HCT116 (cell line): ENCODE measurements at regions not wholly inside any gene's neighbourhood (a gene's known extent, or its start where the extent isn't known, plus 50 kb on each side); places are given as distances from the start of the nearest gene placed in this dataset.

Experiments used
- ATAC-seq: fragments of 200-7000 bp; cut with Tn5 transposase; 2 replicates; pipeline ENCODE4 v1.9.1; 2020; ENCODE audit warnings: mild to moderate bottlenecking, moderate library complexity
- BruUV-seq: library from RNA; stranded (reverse); fragments of 400-500 nt; replicated peaks from 2 replicates; lab custom pipeline; 2021; lab: Mats Ljungman, UMichigan
- CTCF ChIA-PET: fragments of 300-600 bp; sonication (Branson Sonifier 250); formaldehyde crosslinking; loops from one replicate; lab custom pipeline; 2021; ENCODE audit warnings: antibody characterized with exemption; lab: Charles Lee
- POLR2A ChIA-PET: fragments of 300-600, 350-600 bp; sonication (Branson Sonifier 250); formaldehyde crosslinking; loops from one replicate; lab custom pipeline; 2021; ENCODE audit warnings: antibody characterized with exemption; lab: Charles Lee
- RAD21 ChIA-PET, 2 experiments: fragments of 300-600 bp; sonication (Branson Sonifier 250); formaldehyde crosslinking; loops; one replicate each; lab custom pipeline; 2023; ENCODE audit warnings: low total read pairs in 2 of 2; ENCODE audit not compliant: uncharacterized antibody in 2 of 2, unreplicated experiment in 2 of 2, low non-redundant PET in 1 of 2; lab: Charles Lee
- DNase-seq: peaks from one replicate; pipeline ENCODE4 v3.0.0-alpha.2; 2010; ENCODE audit warnings: low read depth, low spot score
- H2AFZ ChIP-seq: fragments of 200-600 bp; shearing (Covaris generic), sonication (generic); 2 replicates; pipeline ENCODE4 v1.6.1; 2017; ENCODE audit warnings: low read depth, mixed run types, mixed read lengths, antibody characterized with exemption, low read length; ENCODE audit not compliant: poor library complexity, severe bottlenecking
- H3K27ac ChIP-seq: 2 replicates; pipeline ENCODE4 v1.5.1; 2012; ENCODE audit warnings: low read depth, low read length
- H3K27me3 ChIP-seq: fragments of 200-600 bp; sonication (generic); 2 replicates; pipeline ENCODE4 v1.6.1; 2016; ENCODE audit warnings: mixed run types, low read length, mixed read lengths; ENCODE audit not compliant: insufficient read depth
- H3K36me3 ChIP-seq, 2 experiments: fragments of 200-500 bp in 1 of 2; fragments of 200-600 bp in 1 of 2; sonication (Bioruptor generic) in 1 of 2; sonication (generic) in 1 of 2; 2 replicates each; pipeline versions ENCODE4 v1.5.1 to v1.6.1; 2014 to 2016; ENCODE audit warnings: low read length in 2 of 2, inconsistent platforms in 1 of 2, mixed read lengths in 1 of 2, mixed run types in 1 of 2; ENCODE audit not compliant: insufficient read depth in 2 of 2, control insufficient read depth in 1 of 2
- H3K4me1 ChIP-seq, 2 experiments: fragments of 200-600 bp in 1 of 2; sonication (generic) in 1 of 2; 2 replicates each; pipeline versions ENCODE4 v1.5.1 to v1.6.1; 2012 to 2017; ENCODE audit warnings: low read length in 2 of 2, inconsistent platforms in 1 of 2, mild to moderate bottlenecking in 1 of 2, mixed read lengths in 1 of 2, mixed run types in 1 of 2, moderate library complexity in 1 of 2; ENCODE audit not compliant: insufficient read depth in 2 of 2, control insufficient read depth in 1 of 2
- H3K4me2 ChIP-seq: fragments of 200-600 bp; sonication (generic); 2 replicates; pipeline ENCODE4 v1.6.1; 2017; ENCODE audit warnings: mixed run types, low read length, mixed read lengths
- H3K4me3 ChIP-seq, 2 experiments: fragments of 200-600 bp in 1 of 2; sonication (generic) in 1 of 2; replicated peaks in 1 of 2; 2 replicates each; pipeline ENCODE4 v1.5.1; 2011 to 2016; ENCODE audit warnings: low read length in 2 of 2, control low read depth in 1 of 2, low read depth in 1 of 2, mild to moderate bottlenecking in 1 of 2, mixed read lengths in 1 of 2, mixed run types in 1 of 2
- H3K79me2 ChIP-seq: fragments of 200-600 bp; sonication (generic); 2 replicates; pipeline ENCODE4 v1.6.1; 2017; ENCODE audit warnings: mild to moderate bottlenecking, mixed run types, low read length, moderate library complexity, mixed read lengths; ENCODE audit not compliant: insufficient read depth
- H3K9ac ChIP-seq: fragments of 200-600 bp; sonication (generic); 2 replicates; pipeline ENCODE4 v1.6.1; 2016; ENCODE audit warnings: low read length, mixed read lengths
- H3K9me2 ChIP-seq: fragments of 200-600 bp; sonication (generic), shearing (Covaris generic); 2 replicates; pipeline ENCODE4 v1.6.1; 2017; ENCODE audit warnings: mixed run types, mild to moderate bottlenecking, moderate library complexity; ENCODE audit not compliant: insufficient read depth
- H3K9me3 ChIP-seq, 2 experiments: fragments of 200-500 bp in 1 of 2; fragments of 200-600 bp in 1 of 2; sonication (Bioruptor generic) in 1 of 2; sonication (generic) in 1 of 2; 2 replicates each; pipeline ENCODE4 v1.6.1; 2014 to 2017; ENCODE audit warnings: low read length in 2 of 2, mixed read lengths in 2 of 2, inconsistent platforms in 1 of 2, low read depth in 1 of 2, mild to moderate bottlenecking in 1 of 2, mixed run types in 1 of 2, moderate library complexity in 1 of 2; ENCODE audit not compliant: control insufficient read depth in 1 of 2, insufficient read depth in 1 of 2
- H4K20me1 ChIP-seq: fragments of 200-600 bp; sonication (generic), shearing (Covaris generic); 2 replicates; pipeline ENCODE4 v1.6.1; 2017; ENCODE audit warnings: mixed run types, mild to moderate bottlenecking, moderate library complexity; ENCODE audit not compliant: insufficient read depth
- CBX3 ChIP-seq: IDR thresholded peaks from 2 replicates; pipeline ENCODE4 v1.6.1; 2012; ENCODE audit warnings: low read depth
- CEBPB ChIP-seq: IDR thresholded peaks from 2 replicates; pipeline ENCODE4 v1.6.1; 2012; ENCODE audit warnings: low read depth
- EGR1 ChIP-seq: IDR thresholded peaks from 2 replicates; pipeline ENCODE4 v1.6.1; 2012; ENCODE audit warnings: low read depth
- FOSL1 ChIP-seq: IDR thresholded peaks from 2 replicates; pipeline ENCODE4 v1.6.1; 2012; ENCODE audit warnings: low read depth
- JUND ChIP-seq: IDR thresholded peaks from 2 replicates; pipeline ENCODE4 v1.6.1; 2012
- POLR2AphosphoS5 ChIP-seq: IDR thresholded peaks from 2 replicates; pipeline ENCODE4 v1.6.1; 2011; ENCODE audit warnings: mild to moderate bottlenecking, low read depth, low read length, moderate library complexity
- YY1 ChIP-seq: IDR thresholded peaks from 2 replicates; pipeline ENCODE4 v1.6.1; 2011; ENCODE audit warnings: low read length, low read depth, moderate library complexity, mild to moderate bottlenecking; ENCODE audit not compliant: insufficient replicate concordance; ENCODE audit errors: extremely low read depth
- ZFX ChIP-seq: fragments of 450-650 bp; IDR thresholded peaks from 2 replicates; pipeline ENCODE4 v1.6.1; 2017
- intact Hi-C: fragments of 100-400 bp; cut with micrococcal nuclease; formaldehyde crosslinking; loops from 2 replicates; pipeline ENCODE4 v1.10.0; 2022
- TF ChIP-seq, protein P1 (sequence below), 3 experiments: fragments of 200-600 bp in 1 of 3; sonication (generic) in 1 of 3; IDR thresholded peaks in 2 of 3; conservative IDR thresholded peaks in 1 of 3; 2 replicates each; pipeline ENCODE4 v1.5.1; 2012 to 2017; ENCODE audit warnings: low read depth in 2 of 3, low read length in 2 of 3, antibody characterized with exemption in 1 of 3, borderline replicate concordance in 1 of 3, control low read depth in 1 of 3, mild to moderate bottlenecking in 1 of 3, mixed read lengths in 1 of 3, mixed run types in 1 of 3, moderate library complexity in 1 of 3; ENCODE audit not compliant: insufficient read depth in 1 of 3
- TF ChIP-seq, protein P2 (sequence below): IDR thresholded peaks from 2 replicates; pipeline ENCODE4 v1.6.1; 2012

DNA sequence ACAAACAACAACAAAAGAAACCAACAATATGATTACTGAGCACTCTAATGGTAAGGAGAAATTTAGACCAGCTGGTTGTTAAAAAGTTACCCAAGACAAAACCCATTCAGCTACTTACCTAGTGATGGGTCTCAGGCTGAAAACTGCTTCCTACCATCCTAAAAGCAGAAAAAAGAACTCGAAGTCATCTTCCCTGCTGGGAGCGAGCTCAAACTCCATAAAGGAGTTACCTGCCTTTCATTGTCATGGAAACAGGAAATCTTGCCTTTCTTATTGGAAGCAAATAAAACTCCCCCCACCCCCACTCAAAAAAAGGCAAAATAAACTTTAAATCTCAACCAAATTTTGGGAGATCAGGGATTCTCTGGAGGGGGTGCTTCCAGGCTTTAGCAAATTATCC is 1478.3 kb downstream of the C4orf33 start (continued):
- TF ChIP-seq, protein P1, sequence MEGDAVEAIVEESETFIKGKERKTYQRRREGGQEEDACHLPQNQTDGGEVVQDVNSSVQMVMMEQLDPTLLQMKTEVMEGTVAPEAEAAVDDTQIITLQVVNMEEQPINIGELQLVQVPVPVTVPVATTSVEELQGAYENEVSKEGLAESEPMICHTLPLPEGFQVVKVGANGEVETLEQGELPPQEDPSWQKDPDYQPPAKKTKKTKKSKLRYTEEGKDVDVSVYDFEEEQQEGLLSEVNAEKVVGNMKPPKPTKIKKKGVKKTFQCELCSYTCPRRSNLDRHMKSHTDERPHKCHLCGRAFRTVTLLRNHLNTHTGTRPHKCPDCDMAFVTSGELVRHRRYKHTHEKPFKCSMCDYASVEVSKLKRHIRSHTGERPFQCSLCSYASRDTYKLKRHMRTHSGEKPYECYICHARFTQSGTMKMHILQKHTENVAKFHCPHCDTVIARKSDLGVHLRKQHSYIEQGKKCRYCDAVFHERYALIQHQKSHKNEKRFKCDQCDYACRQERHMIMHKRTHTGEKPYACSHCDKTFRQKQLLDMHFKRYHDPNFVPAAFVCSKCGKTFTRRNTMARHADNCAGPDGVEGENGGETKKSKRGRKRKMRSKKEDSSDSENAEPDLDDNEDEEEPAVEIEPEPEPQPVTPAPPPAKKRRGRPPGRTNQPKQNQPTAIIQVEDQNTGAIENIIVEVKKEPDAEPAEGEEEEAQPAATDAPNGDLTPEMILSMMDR (IDR thresholded peaks at IDR 0.05 in 2 of 3, conservative IDR thresholded peaks at IDR 0.05 in 1 of 3; ENCODE audit: borderline replicate concordance in 1 of 3, insufficient read depth in 1 of 3, low read depth in 2 of 3, low read length in 2 of 3), result no peak
- TF ChIP-seq CEBPB, result no peak
- no peak for TF ChIP-seq ZFX

DNA sequence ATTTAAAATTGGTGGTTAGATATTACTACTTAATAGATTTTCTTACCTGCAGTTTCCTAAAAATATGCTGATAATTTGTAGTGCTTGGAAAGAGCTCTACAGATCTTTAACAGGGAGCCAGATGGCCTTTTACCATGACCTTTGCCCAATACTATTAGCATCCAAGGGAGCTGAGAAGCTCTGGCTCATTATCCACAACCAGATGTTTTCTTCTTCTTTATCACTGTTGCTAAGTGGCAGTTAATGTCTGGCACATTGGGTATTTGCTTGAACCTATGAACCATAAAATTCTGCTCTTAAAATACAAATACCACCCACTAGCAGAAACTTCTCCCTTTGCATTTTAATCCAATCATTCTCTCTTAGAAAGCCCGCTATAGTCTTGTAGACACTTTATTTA is 1480.3 kb downstream of the C4orf33 start:
- Histone ChIP-seq H3K4me3 (no peak overlapping the region), H2AFZ (no peak overlapping the region), H3K36me3 (no peaks in the 10 kb centered on the region), H3K9me2 (no peaks in the 10 kb centered on the region), H3K9ac (no peak overlapping the region), H3K79me2 (no peaks in the 10 kb centered on the region), H3K27ac (no peak overlapping the region), H3K9me3 (no peaks in the 10 kb centered on the region), H3K27me3 (no peaks in the 10 kb centered on the region), H3K4me1 (no peaks in the 10 kb centered on the region), H3K4me2 (no peak overlapping the region), H4K20me1 (no peaks in the 10 kb centered on the region)
- no TSS peak for BruUV-seq
- no peak for DNase-seq
- CTCF ChIA-PET, result no interaction called here
- POLR2A ChIA-PET, result no interaction called here
- TF ChIP-seq YY1 (no peak), JUND (no peak)
- RAD21 ChIA-PET, result no interaction called here
- intact Hi-C loops, result no loop called here
- no peak for ATAC-seq

DNA sequence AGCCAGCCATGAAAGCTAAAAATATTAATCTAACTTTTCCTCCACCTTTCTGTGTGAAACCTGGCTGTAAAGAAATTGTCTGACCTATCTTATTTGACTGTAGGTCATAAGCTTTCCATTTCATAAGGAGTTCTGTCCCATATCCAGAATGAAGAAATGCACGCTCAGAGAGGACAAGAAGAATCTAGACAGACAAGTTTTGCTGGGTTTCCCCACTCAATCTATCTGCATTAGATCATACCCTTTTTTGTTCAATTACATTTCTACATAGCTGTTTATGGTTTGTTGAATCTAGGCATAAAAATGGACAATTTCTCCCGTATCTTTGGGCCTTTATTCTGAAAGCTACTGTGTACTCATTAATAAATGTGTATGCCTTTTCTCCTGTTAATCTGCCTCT is 1495.1 kb downstream of the C4orf33 start:
- ChIA-PET POLR2A (no interaction called here), RAD21 (no interaction called here), CTCF (no interaction called here)
- no peaks in the 10 kb centered on the region for H3K4me1 ChIP-seq
- no TSS peak for BruUV-seq
- H2AFZ ChIP-seq, result no peak overlapping the region
- DNase-seq (no peak), ATAC-seq (no peak)
- H3K27ac ChIP-seq, result no peak overlapping the region
- H3K27me3 ChIP-seq, result no peaks in the 10 kb centered on the region
- H4K20me1 ChIP-seq, result no peaks in the 10 kb centered on the region
- no peaks in the 10 kb centered on the region for H3K79me2 ChIP-seq
- no peak overlapping the region for H3K9ac ChIP-seq
- no peaks in the 10 kb centered on the region for H3K36me3 ChIP-seq
- H3K4me3 ChIP-seq, result no peak overlapping the region
- H3K9me3 ChIP-seq, result no peaks in the 10 kb centered on the region
- H3K9me2 ChIP-seq, result no peaks in the 10 kb centered on the region
- H3K4me2 ChIP-seq, result no peak overlapping the region
- intact Hi-C loops, result no loop called here
- TF ChIP-seq, protein P1 (IDR thresholded peaks at IDR 0.05 in 2 of 3, conservative IDR thresholded peaks at IDR 0.05 in 1 of 3; ENCODE audit: borderline replicate concordance in 1 of 3, insufficient read depth in 1 of 3, low read depth in 2 of 3, low read length in 2 of 3), result no peak
- no peak for TF ChIP-seq EGR1
- TF ChIP-seq, protein P2, sequence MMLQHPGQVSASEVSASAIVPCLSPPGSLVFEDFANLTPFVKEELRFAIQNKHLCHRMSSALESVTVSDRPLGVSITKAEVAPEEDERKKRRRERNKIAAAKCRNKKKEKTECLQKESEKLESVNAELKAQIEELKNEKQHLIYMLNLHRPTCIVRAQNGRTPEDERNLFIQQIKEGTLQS, result no peak
- TF ChIP-seq POLR2AphosphoS5, result no peak
- TF ChIP-seq FOSL1, result no peak
- no peak for TF ChIP-seq YY1
- TF ChIP-seq CBX3, result no peak
